KMS-11 (cell line): ENCODE measurements at regions not wholly inside any gene's neighbourhood (a gene's known extent, or its start where the extent isn't known, plus 50 kb on each side); places are given as distances from the start of the nearest gene placed in this dataset.

ENCODE experiments used
- H2AFZ ChIP-seq: fragments of 200-600 bp; sonication (generic); 2 replicates; pipeline ENCODE4 v1.6.1; 2016; ENCODE audit warnings: antibody characterized with exemption, mixed run types, low read depth
- H3K27ac ChIP-seq: fragments of 200-600 bp; sonication (generic); 2 replicates; pipeline ENCODE4 v1.6.1; 2016; ENCODE audit warnings: mild to moderate bottlenecking, mixed run types
- H3K27me3 ChIP-seq: fragments of 200-600 bp; sonication (generic); 2 replicates; pipeline ENCODE4 v1.6.1; 2017; ENCODE audit warnings: mild to moderate bottlenecking, low read depth, mixed run types, moderate library complexity; ENCODE audit not compliant: insufficient read depth
- H3K36me3 ChIP-seq: fragments of 200-600 bp; sonication (generic); 2 replicates; pipeline ENCODE4 v1.6.1; 2017; ENCODE audit warnings: mild to moderate bottlenecking, mixed run types; ENCODE audit not compliant: insufficient read depth
- H3K4me1 ChIP-seq: fragments of 200-600 bp; sonication (generic); 2 replicates; pipeline ENCODE4 v1.6.1; 2016; ENCODE audit warnings: mild to moderate bottlenecking, low read depth, mixed run types; ENCODE audit not compliant: poor library complexity, severe bottlenecking
- H3K4me2 ChIP-seq: fragments of 200-600 bp; sonication (generic); 2 replicates; pipeline ENCODE4 v1.7.0; 2016; ENCODE audit warnings: mild to moderate bottlenecking, mixed run types
- H3K4me3 ChIP-seq: fragments of 200-600 bp; sonication (generic); IDR thresholded peaks from 2 replicates; pipeline ENCODE4 v1.6.1; 2017; ENCODE audit warnings: low read depth, low read length, mixed read lengths; ENCODE audit not compliant: insufficient read depth
- H3K79me2 ChIP-seq: fragments of 200-600 bp; sonication (generic); 2 replicates; pipeline ENCODE4 v1.6.1; 2016; ENCODE audit warnings: low read depth, mixed run types; ENCODE audit not compliant: insufficient read depth
- H3K9ac ChIP-seq: fragments of 200-600 bp; sonication (generic); 2 replicates; pipeline ENCODE4 v1.6.1; 2016; ENCODE audit warnings: mild to moderate bottlenecking, mixed run types
- H4K20me1 ChIP-seq: fragments of 200-600 bp; sonication (generic); 2 replicates; pipeline ENCODE4 v1.6.1; 2016; ENCODE audit warnings: mild to moderate bottlenecking, mixed run types; ENCODE audit not compliant: insufficient read depth
- TF ChIP-seq, protein P1 (sequence below): fragments of 200-600 bp; sonication (generic); conservative IDR thresholded peaks from 2 replicates; pipeline ENCODE4 v1.6.1; 2017; ENCODE audit warnings: low read depth, mild to moderate bottlenecking, antibody characterized with exemption, low read length, moderate library complexity, mixed read lengths

DNA sequence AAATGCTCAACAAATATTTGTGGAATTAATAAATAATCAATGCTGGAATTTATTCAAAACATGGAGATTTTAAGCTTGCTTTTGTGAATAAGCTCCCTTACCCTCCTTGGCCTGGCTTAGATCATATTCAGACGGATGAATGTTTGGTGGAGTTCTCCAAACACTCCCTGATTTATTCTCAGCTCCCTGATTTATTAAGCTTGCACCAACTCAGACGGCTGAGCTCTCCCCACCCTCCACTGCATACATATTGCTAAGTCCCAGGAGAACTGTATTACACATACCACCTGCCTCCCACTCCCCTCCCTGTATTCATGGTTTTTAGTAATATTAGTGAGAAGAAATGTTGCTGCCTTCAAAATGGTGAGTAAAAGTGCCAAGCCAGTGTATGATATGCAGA is 1057.5 kb downstream of the SORCS3 start:
- Histone ChIP-seq H3K36me3 (no peaks in the 10 kb centered on the region), H4K20me1 (no peaks in the 10 kb centered on the region), H3K4me1 (no peaks in the 10 kb centered on the region), H3K4me2 (no peak overlapping the region), H3K9ac (no peak overlapping the region), H3K27me3 (no peaks in the 10 kb centered on the region), H3K79me2 (no peaks in the 10 kb centered on the region), H3K27ac (no peak overlapping the region), H3K4me3 (no peak overlapping the region), H2AFZ (no peak overlapping the region)
- TF ChIP-seq, protein P1, sequence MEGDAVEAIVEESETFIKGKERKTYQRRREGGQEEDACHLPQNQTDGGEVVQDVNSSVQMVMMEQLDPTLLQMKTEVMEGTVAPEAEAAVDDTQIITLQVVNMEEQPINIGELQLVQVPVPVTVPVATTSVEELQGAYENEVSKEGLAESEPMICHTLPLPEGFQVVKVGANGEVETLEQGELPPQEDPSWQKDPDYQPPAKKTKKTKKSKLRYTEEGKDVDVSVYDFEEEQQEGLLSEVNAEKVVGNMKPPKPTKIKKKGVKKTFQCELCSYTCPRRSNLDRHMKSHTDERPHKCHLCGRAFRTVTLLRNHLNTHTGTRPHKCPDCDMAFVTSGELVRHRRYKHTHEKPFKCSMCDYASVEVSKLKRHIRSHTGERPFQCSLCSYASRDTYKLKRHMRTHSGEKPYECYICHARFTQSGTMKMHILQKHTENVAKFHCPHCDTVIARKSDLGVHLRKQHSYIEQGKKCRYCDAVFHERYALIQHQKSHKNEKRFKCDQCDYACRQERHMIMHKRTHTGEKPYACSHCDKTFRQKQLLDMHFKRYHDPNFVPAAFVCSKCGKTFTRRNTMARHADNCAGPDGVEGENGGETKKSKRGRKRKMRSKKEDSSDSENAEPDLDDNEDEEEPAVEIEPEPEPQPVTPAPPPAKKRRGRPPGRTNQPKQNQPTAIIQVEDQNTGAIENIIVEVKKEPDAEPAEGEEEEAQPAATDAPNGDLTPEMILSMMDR = no peak

DNA sequence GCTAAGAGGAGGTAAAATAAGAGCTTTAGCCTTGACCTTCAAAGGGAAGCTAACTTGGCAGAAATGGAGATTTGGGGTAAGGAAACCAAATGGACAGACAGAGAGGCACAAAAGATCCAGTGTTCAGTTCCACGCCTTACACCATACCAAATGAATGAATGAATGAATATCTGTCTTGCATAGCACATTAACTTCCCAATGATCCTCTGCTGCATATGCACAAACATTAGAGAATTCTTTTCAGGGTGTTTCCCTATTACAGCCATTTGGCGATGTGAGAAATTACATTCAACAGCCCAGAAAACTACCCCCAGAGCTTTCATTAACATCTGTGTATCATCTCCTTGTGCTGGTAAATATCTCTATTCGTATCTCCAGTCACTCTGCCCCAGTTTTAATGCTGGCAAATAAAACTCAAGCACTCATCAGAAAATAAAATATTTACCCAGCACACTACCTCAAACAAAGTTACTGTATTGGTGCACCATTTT is 1056.2 kb downstream of the SORCS3 start:
- Histone ChIP-seq H3K27ac (no peak overlapping the region), H2AFZ (no peak overlapping the region), H3K79me2 (no peaks in the 10 kb centered on the region), H3K4me3 (no peak overlapping the region), H3K9ac (no peak overlapping the region), H3K4me1 (no peaks in the 10 kb centered on the region), H3K4me2 (no peak overlapping the region), H3K27me3 (no peaks in the 10 kb centered on the region), H4K20me1 (no peaks in the 10 kb centered on the region), H3K36me3 (no peaks in the 10 kb centered on the region)
- TF ChIP-seq, protein P1 = no peak

DNA sequence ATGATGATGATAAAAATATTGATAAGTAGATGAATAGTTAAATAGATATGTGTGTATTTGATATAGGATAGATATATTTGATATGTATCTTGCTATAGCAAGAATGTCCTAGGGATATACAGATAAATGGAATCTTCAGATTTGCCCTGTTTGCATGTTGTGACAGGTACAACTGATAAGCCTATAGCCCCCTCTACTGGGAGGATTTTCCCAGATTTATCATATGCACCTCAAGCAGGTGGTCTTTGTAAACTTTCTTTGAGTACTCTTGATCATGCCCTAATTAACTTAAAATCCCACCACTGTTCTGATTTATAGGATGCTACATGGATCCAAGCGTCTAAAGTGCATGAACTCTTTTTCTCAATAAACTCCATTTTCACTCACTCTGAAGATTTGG is 1050.7 kb downstream of the SORCS3 start:
- Histone ChIP-seq H3K4me3 (no peak overlapping the region), H2AFZ (no peak overlapping the region), H3K36me3 (no peaks in the 10 kb centered on the region), H3K79me2 (no peaks in the 10 kb centered on the region), H4K20me1 (no peaks in the 10 kb centered on the region), H3K9ac (no peak overlapping the region), H3K4me1 (no peaks in the 10 kb centered on the region), H3K27ac (no peak overlapping the region), H3K4me2 (no peak overlapping the region), H3K27me3 (no peaks in the 10 kb centered on the region)
- TF ChIP-seq, protein P1 = peak; percentile 31; the same call in 1 of the 2 replicates

DNA sequence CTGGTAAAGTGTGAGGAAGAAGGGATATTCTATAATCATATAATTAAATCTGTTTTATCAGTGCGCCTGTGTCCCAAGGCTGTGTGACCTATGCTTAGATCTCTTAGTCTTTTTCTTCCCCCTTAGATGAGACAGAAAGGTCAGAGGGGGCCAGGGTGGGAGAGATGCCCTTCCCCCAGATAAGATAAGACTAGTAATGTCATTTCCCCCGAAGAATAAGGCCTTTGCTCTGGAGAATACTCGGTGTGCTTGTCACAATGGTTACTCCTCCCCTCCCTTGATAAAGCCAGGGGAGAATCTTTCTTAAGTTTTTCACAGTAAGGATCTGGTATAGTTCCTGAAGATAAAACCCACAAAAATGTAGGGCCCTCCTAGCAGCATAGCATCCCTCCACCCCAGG is 1041.8 kb downstream of the SORCS3 start:
- no peak overlapping the region for H3K9ac ChIP-seq
- no peaks in the 10 kb centered on the region for H4K20me1 ChIP-seq
- H3K79me2 ChIP-seq = no peaks in the 10 kb centered on the region
- H3K4me2 ChIP-seq = no peak overlapping the region
- H3K36me3 ChIP-seq = no peaks in the 10 kb centered on the region
- H3K4me1 ChIP-seq = no peaks in the 10 kb centered on the region
- no peak overlapping the region for H2AFZ ChIP-seq
- TF ChIP-seq, protein P1 = no peak
- H3K27ac ChIP-seq = no peak overlapping the region
- no peaks in the 10 kb centered on the region for H3K27me3 ChIP-seq
- H3K4me3 ChIP-seq = no peak overlapping the region
